ENCODE measurements at regions not wholly inside any gene's neighbourhood (a gene's known extent, or its start where the extent isn't known, plus 50 kb on each side); places are given as distances from the start of the nearest gene placed in this dataset.

GRCh38 chr4:100641336-100641735 is 123.5 kb upstream of the EMCN start:
- Histone ChIP-seq H3K4me3 (ENCODE audit: low read depth, low read length, poor library complexity, severe bottlenecking) (no peak overlapping the region), H3K36me3 (ENCODE audit: insufficient read depth, low read length, poor library complexity, severe bottlenecking) (no peaks in the 10 kb centered on the region), H3K27me3 (replicated peaks; ENCODE audit: insufficient read depth, low read depth, low read length, poor library complexity) (no peaks in the 10 kb centered on the region), H3K27ac (ENCODE audit: low read depth, low read length, poor library complexity, severe bottlenecking) (peak overlapping the region; percentile 35), H3K4me1 (ENCODE audit: insufficient read depth, low read length, poor library complexity, severe bottlenecking) (peaks cover 19% of the 10 kb centered on the region), H3K9me3 (ENCODE audit: low read depth, low read length, poor library complexity, severe bottlenecking) (no peaks in the 10 kb centered on the region)
- POLR2A ChIA-PET (ENCODE audit: low non-redundant PET) = no interaction called here
- no peak for TF ChIP-seq EZH2 (IDR thresholded peaks at IDR 0.05; ENCODE audit: borderline replicate concordance, low read depth, low read length, poor library complexity, severe bottlenecking)
- TF ChIP-seq, protein P1, sequence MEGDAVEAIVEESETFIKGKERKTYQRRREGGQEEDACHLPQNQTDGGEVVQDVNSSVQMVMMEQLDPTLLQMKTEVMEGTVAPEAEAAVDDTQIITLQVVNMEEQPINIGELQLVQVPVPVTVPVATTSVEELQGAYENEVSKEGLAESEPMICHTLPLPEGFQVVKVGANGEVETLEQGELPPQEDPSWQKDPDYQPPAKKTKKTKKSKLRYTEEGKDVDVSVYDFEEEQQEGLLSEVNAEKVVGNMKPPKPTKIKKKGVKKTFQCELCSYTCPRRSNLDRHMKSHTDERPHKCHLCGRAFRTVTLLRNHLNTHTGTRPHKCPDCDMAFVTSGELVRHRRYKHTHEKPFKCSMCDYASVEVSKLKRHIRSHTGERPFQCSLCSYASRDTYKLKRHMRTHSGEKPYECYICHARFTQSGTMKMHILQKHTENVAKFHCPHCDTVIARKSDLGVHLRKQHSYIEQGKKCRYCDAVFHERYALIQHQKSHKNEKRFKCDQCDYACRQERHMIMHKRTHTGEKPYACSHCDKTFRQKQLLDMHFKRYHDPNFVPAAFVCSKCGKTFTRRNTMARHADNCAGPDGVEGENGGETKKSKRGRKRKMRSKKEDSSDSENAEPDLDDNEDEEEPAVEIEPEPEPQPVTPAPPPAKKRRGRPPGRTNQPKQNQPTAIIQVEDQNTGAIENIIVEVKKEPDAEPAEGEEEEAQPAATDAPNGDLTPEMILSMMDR (conservative IDR thresholded peaks at IDR 0.05; ENCODE audit: low read depth, low read length) = no peak
- DNase-seq (ENCODE audit: low spot score) = peak; percentile 88
- CTCF ChIA-PET = interaction anchor here (0.5 kb wide), 1 partner anchor 97 kb away, joined by 7 read pairs; no protein-coding TSS in a partner anchor
- BruUV-seq (replicated peaks) = no TSS peak
- intact Hi-C loops (cut with micrococcal nuclease; ENCODE audit: unreplicated experiment) = no loop called here

- no peaks in the 10 kb centered on the region for H3K36me3 ChIP-seq (ENCODE audit: insufficient read depth, low read length, poor library complexity, severe bottlenecking)
- CTCF ChIA-PET = no interaction called here
- peaks cover 7% of the 10 kb centered on the region for H3K4me1 ChIP-seq (ENCODE audit: insufficient read depth, low read length, poor library complexity, severe bottlenecking)
- H3K27ac ChIP-seq (ENCODE audit: low read depth, low read length, poor library complexity, severe bottlenecking) = no peak overlapping the region
- H3K4me3 ChIP-seq (ENCODE audit: low read depth, low read length, poor library complexity, severe bottlenecking) = no peak overlapping the region
- POLR2A ChIA-PET (ENCODE audit: low non-redundant PET) = no interaction called here
- BruUV-seq (replicated peaks) = no TSS peak
- H3K27me3 ChIP-seq (replicated peaks; ENCODE audit: insufficient read depth, low read depth, low read length, poor library complexity) = no peaks in the 10 kb centered on the region
- H3K9me3 ChIP-seq (ENCODE audit: low read depth, low read length, poor library complexity, severe bottlenecking) = no peaks in the 10 kb centered on the region
- TF ChIP-seq EZH2 (IDR thresholded peaks at IDR 0.05; ENCODE audit: borderline replicate concordance, low read depth, low read length, poor library complexity, severe bottlenecking) = no peak
- TF ChIP-seq, protein P1 (conservative IDR thresholded peaks at IDR 0.05; ENCODE audit: low read depth, low read length) = no peak
- no peak for DNase-seq (ENCODE audit: low spot score)
- intact Hi-C loops (cut with micrococcal nuclease; ENCODE audit: unreplicated experiment) = no loop called here
Measured at GRCh38 chr4:100635899-100636298, 118.1 kb upstream of the EMCN start.

DNA sequence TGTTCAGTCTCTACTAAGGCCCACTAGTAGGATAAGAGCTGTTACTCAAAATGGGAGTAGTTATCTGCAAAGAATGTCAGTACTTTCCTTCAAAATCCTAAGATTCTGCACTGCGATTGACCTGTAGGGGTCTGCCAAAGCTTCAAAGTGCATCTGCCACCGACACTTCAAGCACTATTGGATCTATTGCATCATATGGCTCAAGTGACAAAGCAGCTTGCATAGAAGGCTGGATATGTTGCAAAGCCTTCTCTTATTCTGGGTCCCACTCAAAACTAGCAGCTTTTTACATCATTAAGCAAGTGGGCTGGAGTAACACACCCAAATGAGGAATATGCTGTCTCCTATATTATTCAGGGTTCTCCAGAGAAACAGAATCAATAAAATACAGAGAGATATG is 115.4 kb upstream of the EMCN start:
- no peaks in the 10 kb centered on the region for H3K4me1 ChIP-seq (ENCODE audit: insufficient read depth, low read length, poor library complexity, severe bottlenecking)
- no peak overlapping the region for H3K4me3 ChIP-seq (ENCODE audit: low read depth, low read length, poor library complexity, severe bottlenecking)
- no peak overlapping the region for H3K27ac ChIP-seq (ENCODE audit: low read depth, low read length, poor library complexity, severe bottlenecking)
- no peak for TF ChIP-seq EZH2 (IDR thresholded peaks at IDR 0.05; ENCODE audit: borderline replicate concordance, low read depth, low read length, poor library complexity, severe bottlenecking)
- TF ChIP-seq, protein P1 (conservative IDR thresholded peaks at IDR 0.05; ENCODE audit: low read depth, low read length) = no peak
- DNase-seq (ENCODE audit: low spot score) = no peak
- POLR2A ChIA-PET (ENCODE audit: low non-redundant PET) = no interaction called here
- H3K9me3 ChIP-seq (ENCODE audit: low read depth, low read length, poor library complexity, severe bottlenecking) = no peaks in the 10 kb centered on the region
- H3K27me3 ChIP-seq (replicated peaks; ENCODE audit: insufficient read depth, low read depth, low read length, poor library complexity) = no peaks in the 10 kb centered on the region
- BruUV-seq (replicated peaks) = no TSS peak
- H3K36me3 ChIP-seq (ENCODE audit: insufficient read depth, low read length, poor library complexity, severe bottlenecking) = no peaks in the 10 kb centered on the region
- intact Hi-C loops (cut with micrococcal nuclease; ENCODE audit: unreplicated experiment) = no loop called here
- CTCF ChIA-PET = no interaction called here
